Astrocyte (in vitro differentiated cells and primary cell): ENCODE measurements at regions not wholly inside any gene's neighbourhood (a gene's known extent, or its start where the extent isn't known, plus 50 kb on each side); places are given as distances from the start of the nearest gene placed in this dataset.

Experiments
- DNase-seq: peaks from one replicate; pipeline ENCODE4 v3.0.0-alpha.2; 2010; ENCODE audit warnings: low read depth
- FAIRE-seq: peaks from 2 replicates; lab custom pipeline; 2011; peaks lifted over from hg19 to GRCh38; lab: Jason Lieb, UNC
- H2AFZ ChIP-seq: 2 replicates; pipeline ENCODE4 v1.6.0; 2012; ENCODE audit warnings: low read depth, low read length, inconsistent platforms
- H3K27ac ChIP-seq: 2 replicates; pipeline ENCODE4 v1.5.1; 2011; ENCODE audit warnings: low read depth, low read length, inconsistent platforms
- H3K27me3 ChIP-seq: 2 replicates; pipeline ENCODE4 v1.6.0; 2011; ENCODE audit warnings: low read length, inconsistent platforms; ENCODE audit not compliant: insufficient read depth
- H3K36me3 ChIP-seq: 2 replicates; pipeline ENCODE4 v1.5.1; 2011; ENCODE audit warnings: low read length, inconsistent platforms; ENCODE audit not compliant: insufficient read depth
- H3K4me1 ChIP-seq: 2 replicates; pipeline ENCODE4 v1.5.1; 2011; ENCODE audit warnings: low read length, inconsistent platforms; ENCODE audit not compliant: insufficient read depth
- H3K4me2 ChIP-seq: 2 replicates; pipeline ENCODE4 v1.6.0; 2012; ENCODE audit warnings: low read length, inconsistent platforms
- H3K4me3 ChIP-seq: 2 replicates; pipeline ENCODE4 v1.5.1; 2011; ENCODE audit warnings: low read depth, mild to moderate bottlenecking, low read length, inconsistent platforms; ENCODE audit not compliant: insufficient read depth
- H3K79me2 ChIP-seq: 2 replicates; pipeline ENCODE4 v1.6.0; 2012; ENCODE audit warnings: mild to moderate bottlenecking, low read length, inconsistent platforms; ENCODE audit not compliant: insufficient read depth
- H3K9ac ChIP-seq: 2 replicates; pipeline ENCODE4 v1.6.0; 2012; ENCODE audit warnings: mild to moderate bottlenecking, low read length, inconsistent platforms
- H3K9me3 ChIP-seq: 2 replicates; pipeline ENCODE4 v1.5.1; 2012; ENCODE audit warnings: low read depth, mild to moderate bottlenecking, low read length, inconsistent platforms; ENCODE audit not compliant: insufficient read depth
- H4K20me1 ChIP-seq: 2 replicates; pipeline ENCODE4 v1.6.0; 2012; ENCODE audit warnings: low read length, inconsistent platforms; ENCODE audit not compliant: insufficient read depth
- H3K27ac Mint-ChIP-seq: one replicate; pipeline ENCODE4 v1.8.0; 2021; ENCODE audit warnings: mild to moderate bottlenecking, mixed read lengths; ENCODE audit not compliant: unreplicated experiment
- H3K27me3 Mint-ChIP-seq: one replicate; pipeline ENCODE4 v1.8.0; 2021; ENCODE audit warnings: low read depth, mixed read lengths; ENCODE audit not compliant: unreplicated experiment
- H3K36me3 Mint-ChIP-seq: one replicate; pipeline ENCODE4 v1.8.0; 2021; ENCODE audit warnings: low read depth, mixed read lengths; ENCODE audit not compliant: unreplicated experiment
- H3K4me1 Mint-ChIP-seq: one replicate; pipeline ENCODE4 v1.8.0; 2021; ENCODE audit warnings: low read depth, mixed read lengths; ENCODE audit not compliant: unreplicated experiment
- H3K4me3 Mint-ChIP-seq: one replicate; pipeline ENCODE4 v1.8.0; 2021; ENCODE audit warnings: mild to moderate bottlenecking, moderate library complexity, mixed read lengths; ENCODE audit not compliant: unreplicated experiment
- H3K9me3 Mint-ChIP-seq: one replicate; pipeline ENCODE4 v1.8.0; 2021; ENCODE audit warnings: mild to moderate bottlenecking, mixed read lengths; ENCODE audit not compliant: unreplicated experiment
- CTCF ChIP-seq: IDR thresholded peaks from 2 replicates; pipeline ENCODE4 v1.5.1; 2011; ENCODE audit warnings: low read depth, mild to moderate bottlenecking, inconsistent platforms, low read length, moderate library complexity; ENCODE audit not compliant: insufficient read depth
- EZH2 ChIP-seq: IDR thresholded peaks from 2 replicates; pipeline ENCODE4 v1.6.1; 2012; ENCODE audit warnings: mild to moderate bottlenecking, low read length, inconsistent platforms; ENCODE audit not compliant: insufficient read depth

GRCh38 chr4:33255507-33255906 lies 2535.3 kb downstream of the PCDH7 start:
- no peak overlapping the region for H3K27ac Mint-ChIP-seq
- DNase-seq = no peak
- no peak overlapping the region for H3K4me2 ChIP-seq

GRCh38 chr4:33262824-33263223 lies 2542.7 kb downstream of the PCDH7 start:
- DNase-seq (peak; percentile 80), FAIRE-seq (no peak)
- no peaks in the 10 kb centered on the region for H3K27me3 ChIP-seq
- no peak overlapping the region for H3K27ac ChIP-seq
- H3K4me3 ChIP-seq = no peak overlapping the region
- Mint-ChIP-seq H3K9me3 (no peaks in the 10 kb centered on the region), H3K4me3 (no peak overlapping the region), H3K27me3 (no peaks in the 10 kb centered on the region), H3K36me3 (no peaks in the 10 kb centered on the region), H3K4me1 (peaks cover 6% of the 10 kb centered on the region), H3K27ac (no peak overlapping the region)
- no peaks in the 10 kb centered on the region for H3K36me3 ChIP-seq
- no peaks in the 10 kb centered on the region for H4K20me1 ChIP-seq
- peak overlapping the region; percentile 14 for H3K4me2 ChIP-seq
- H3K79me2 ChIP-seq = no peaks in the 10 kb centered on the region
- TF ChIP-seq CTCF (no peak), EZH2 (no peak)
- peaks cover 3% of the 10 kb centered on the region for H3K4me1 ChIP-seq
- H3K9ac ChIP-seq = no peak overlapping the region
- no peak overlapping the region for H2AFZ ChIP-seq
- H3K9me3 ChIP-seq = no peaks in the 10 kb centered on the region

More at GRCh38 chr4:33255507-33255906, 2535.3 kb downstream of the PCDH7 start:
- TF ChIP-seq CTCF (no peak), EZH2 (no peak)
- no peak for FAIRE-seq
- Histone ChIP-seq H3K4me1 (no peaks in the 10 kb centered on the region), H3K9ac (no peak overlapping the region), H3K27me3 (no peaks in the 10 kb centered on the region), H3K9me3 (no peaks in the 10 kb centered on the region), H3K79me2 (no peaks in the 10 kb centered on the region), H3K36me3 (no peaks in the 10 kb centered on the region), H4K20me1 (no peaks in the 10 kb centered on the region), H2AFZ (no peak overlapping the region), H3K4me3 (no peak overlapping the region), H3K27ac (no peak overlapping the region)
- Mint-ChIP-seq H3K27me3 (no peaks in the 10 kb centered on the region), H3K36me3 (no peaks in the 10 kb centered on the region), H3K4me3 (no peak overlapping the region), H3K9me3 (no peaks in the 10 kb centered on the region), H3K4me1 (no peaks in the 10 kb centered on the region)

DNA sequence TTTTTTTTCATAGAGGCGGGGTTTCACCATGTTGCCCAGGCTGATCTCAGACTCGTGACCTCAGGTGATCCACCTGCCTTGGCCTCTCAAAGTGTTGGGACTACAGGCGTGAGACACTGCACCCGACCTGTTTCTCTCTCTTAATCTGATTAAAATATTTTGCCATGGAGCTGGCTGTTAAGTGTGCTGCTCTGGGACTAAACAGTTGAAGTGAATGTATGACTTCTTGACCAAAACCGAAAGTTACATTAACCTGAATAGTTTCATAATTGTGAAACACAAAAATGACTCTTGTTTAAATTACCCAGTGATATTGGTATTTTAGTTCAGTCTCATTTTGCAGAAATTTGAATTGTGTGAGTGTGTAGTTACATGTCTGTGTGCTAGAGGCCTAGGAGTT lies 2548.6 kb downstream of the PCDH7 start:
- no peak for TF ChIP-seq EZH2
- TF ChIP-seq CTCF = no peak
- H3K36me3 ChIP-seq = no peaks in the 10 kb centered on the region
- no peak overlapping the region for H3K4me2 ChIP-seq
- no peaks in the 10 kb centered on the region for H3K4me1 ChIP-seq
- peaks cover 1% of the 10 kb centered on the region for H3K9me3 Mint-ChIP-seq
- H2AFZ ChIP-seq = no peak overlapping the region
- H3K79me2 ChIP-seq = no peaks in the 10 kb centered on the region
- H3K27me3 ChIP-seq = no peaks in the 10 kb centered on the region
- no peak for DNase-seq
- H3K4me3 Mint-ChIP-seq = no peak overlapping the region
- no peaks in the 10 kb centered on the region for H4K20me1 ChIP-seq
- no peaks in the 10 kb centered on the region for H3K9me3 ChIP-seq
- no peaks in the 10 kb centered on the region for H3K27me3 Mint-ChIP-seq
- no peak overlapping the region for H3K4me3 ChIP-seq
- H3K27ac Mint-ChIP-seq = no peak overlapping the region
- no peak for FAIRE-seq
- H3K4me1 Mint-ChIP-seq = no peaks in the 10 kb centered on the region
- no peak overlapping the region for H3K9ac ChIP-seq
- no peaks in the 10 kb centered on the region for H3K36me3 Mint-ChIP-seq
- H3K27ac ChIP-seq = no peak overlapping the region
